SHP77 (cell line): ENCODE measurements at regions not wholly inside any gene's neighbourhood (a gene's known extent, or its start where the extent isn't known, plus 50 kb on each side); places are given as distances from the start of the nearest gene placed in this dataset.
"Not testable (repeated sequence)": the region's sequence is repeated elsewhere in the genome, so short reads cannot be mapped to it uniquely, and the experiment has no call there.

ENCODE experiments used
- DNase-seq, 2 experiments: peaks; one replicate each; lab custom pipeline; 2025; lab: John Stamatoyannopoulos, UW

- DNase-seq, result not testable (repeated sequence)
These were observed 417.6 kb upstream of the RUNX1 start for GRCh38 chr21:35466681-35467080.

- DNase-seq, result no peak
These were observed 416.6 kb upstream of the RUNX1 start for GRCh38 chr21:35465741-35466140.

DNA sequence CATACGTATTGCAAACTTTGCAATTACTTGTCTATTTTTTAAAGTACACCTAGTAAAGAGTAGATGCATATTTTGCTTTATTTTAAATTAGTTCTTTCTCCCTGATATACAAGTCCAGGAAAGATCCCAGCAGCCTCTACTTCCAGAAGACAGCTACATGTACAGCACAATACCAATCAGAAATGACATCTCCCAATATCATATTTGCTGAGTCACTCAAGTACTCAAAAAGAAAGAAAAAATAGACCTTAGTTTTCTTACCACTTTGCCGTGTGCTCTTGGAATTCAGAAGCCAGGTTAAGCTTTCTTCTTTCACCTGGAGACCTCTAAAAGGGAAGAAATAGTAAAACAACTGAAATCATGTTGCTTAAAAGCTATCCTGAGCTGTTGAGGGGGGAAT is 412.6 kb upstream of the RUNX1 start:
- DNase-seq, result no peak

GRCh38 chr21:35460441-35460840 is 411.3 kb upstream of the RUNX1 start:
- no peak for DNase-seq

DNA sequence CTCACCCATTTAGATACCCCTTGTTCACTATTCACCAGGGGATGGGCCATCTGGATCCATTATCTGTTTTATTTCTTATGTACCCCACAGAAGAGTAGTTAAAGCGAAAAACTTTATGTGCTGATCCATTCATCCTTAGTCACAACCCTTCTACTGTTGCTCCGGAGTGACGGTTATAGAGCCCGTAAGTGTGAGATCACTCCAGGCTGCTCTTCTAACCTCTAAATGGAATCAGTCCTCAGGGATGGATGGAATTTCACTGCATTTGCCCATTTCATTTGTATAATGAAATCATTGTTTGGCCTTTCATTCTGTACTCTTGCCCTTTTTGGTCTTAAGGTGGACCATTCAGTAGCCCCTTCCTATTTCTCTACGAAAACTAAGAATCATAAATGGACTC is 409.3 kb upstream of the RUNX1 start:
- no peak for DNase-seq

GRCh38 chr21:35457097-35457804 is 408.1 kb upstream of the RUNX1 start:
- no peak for DNase-seq

DNA sequence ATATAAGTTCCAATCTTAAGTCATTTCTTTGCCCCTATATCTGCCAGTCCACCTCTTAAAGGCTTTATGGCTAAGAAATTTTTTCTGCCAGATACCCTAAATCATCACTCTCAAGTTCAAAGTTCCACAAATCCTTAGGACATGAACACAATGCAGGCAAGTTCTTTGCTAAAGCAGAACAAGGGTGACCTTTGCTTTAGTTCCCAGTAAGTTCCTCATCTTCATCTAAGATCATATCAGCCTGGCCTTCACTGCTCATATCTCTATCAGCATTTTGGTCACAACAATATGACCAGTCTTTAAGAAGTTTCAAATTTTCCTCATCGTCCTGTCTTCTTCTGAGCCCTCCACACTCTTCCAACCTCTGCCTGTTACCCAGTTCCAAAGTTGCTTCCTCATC is 402.2 kb upstream of the RUNX1 start:
- DNase-seq, result no peak

DNA sequence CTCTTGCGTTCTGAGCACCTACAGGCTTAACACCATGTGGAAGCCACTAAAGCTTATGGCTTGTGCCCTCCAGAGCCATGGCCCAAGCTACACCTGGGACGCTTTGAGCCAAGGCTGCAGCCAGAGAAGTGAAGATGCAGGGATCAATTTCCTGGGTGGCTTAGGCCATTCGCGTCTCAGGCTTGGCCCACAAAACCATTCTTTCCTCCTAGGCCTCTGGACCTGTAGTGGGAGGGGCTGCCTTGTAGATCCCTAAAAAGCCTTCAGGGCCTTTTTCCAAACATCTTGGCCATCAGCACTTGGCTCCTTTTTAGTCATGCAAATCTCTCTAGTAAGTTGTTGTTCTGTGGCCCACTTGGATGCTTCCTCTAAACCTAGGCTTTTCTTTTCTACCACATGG is 401.7 kb upstream of the RUNX1 start:
- no peak for DNase-seq

- DNase-seq, result no peak
These were observed 400.7 kb upstream of the RUNX1 start for GRCh38 chr21:35449846-35450245.

GRCh38 chr21:35448876-35449599 is 399.9 kb upstream of the RUNX1 start:
- DNase-seq, result no peak

GRCh38 chr21:35444391-35444790 is 395.3 kb upstream of the RUNX1 start:
- DNase-seq, result no peak

DNA sequence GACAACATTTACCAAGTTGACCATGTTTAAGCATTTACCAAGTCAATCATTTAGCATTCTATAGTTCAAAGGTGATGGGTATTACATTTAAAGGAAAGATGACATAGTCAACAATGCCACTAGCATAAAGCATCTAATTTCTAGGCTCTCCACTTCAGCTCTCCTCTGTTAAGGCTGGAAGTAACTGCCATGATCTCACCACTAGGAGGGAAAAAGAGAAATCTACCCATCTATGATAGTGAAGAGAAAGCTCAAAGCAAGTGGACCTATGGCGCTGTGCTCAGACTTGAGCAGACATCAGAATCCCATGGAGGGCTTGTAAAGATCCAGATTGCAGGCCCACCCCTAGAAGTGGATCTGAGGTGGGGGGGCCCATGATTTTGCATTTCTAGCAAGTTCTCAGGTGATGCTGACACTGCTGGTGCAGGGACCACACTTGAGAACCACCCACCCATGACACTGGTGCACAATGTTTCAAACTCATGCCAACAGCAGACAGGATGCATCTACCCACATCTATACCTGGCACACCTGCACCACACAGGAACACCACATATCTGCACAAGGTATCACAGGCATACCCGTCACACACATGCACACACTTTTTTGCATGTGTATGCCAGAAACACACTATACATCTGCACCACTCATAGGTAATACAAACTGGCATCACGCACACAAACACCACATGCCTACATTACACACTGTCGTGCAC is 392.9 kb upstream of the RUNX1 start:
- DNase-seq, result no peak

- no peak for DNase-seq
These were observed 389.7 kb upstream of the RUNX1 start for GRCh38 chr21:35438643-35439404.

- DNase-seq, result no peak
These were observed 388.8 kb upstream of the RUNX1 start for GRCh38 chr21:35437941-35438340.

DNA sequence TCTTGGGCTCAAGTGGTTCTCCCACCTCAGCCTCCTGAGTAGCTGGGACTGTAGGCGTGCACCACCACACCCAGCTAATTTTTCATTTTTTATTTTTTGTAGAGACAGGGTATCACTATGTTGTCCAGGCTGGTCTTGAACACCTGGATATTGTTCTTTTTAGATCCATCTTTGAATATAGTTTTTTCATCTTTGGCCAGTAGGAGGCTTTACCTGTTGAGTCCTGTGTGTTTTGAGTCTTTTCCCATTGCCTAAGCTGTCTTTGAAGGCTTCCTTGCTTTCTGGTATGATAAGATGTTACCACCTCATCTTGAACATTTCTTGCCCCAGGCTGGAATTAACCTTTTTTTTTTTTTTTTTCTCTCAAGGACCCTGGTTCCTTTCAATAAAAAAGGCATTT is 387.8 kb upstream of the RUNX1 start:
- no peak for DNase-seq

- DNase-seq, result not testable (repeated sequence)
These were observed 383.5 kb upstream of the RUNX1 start for GRCh38 chr21:35432601-35433000.

GRCh38 chr21:35430260-35430659 is 381.2 kb upstream of the RUNX1 start:
- no peak for DNase-seq

DNA sequence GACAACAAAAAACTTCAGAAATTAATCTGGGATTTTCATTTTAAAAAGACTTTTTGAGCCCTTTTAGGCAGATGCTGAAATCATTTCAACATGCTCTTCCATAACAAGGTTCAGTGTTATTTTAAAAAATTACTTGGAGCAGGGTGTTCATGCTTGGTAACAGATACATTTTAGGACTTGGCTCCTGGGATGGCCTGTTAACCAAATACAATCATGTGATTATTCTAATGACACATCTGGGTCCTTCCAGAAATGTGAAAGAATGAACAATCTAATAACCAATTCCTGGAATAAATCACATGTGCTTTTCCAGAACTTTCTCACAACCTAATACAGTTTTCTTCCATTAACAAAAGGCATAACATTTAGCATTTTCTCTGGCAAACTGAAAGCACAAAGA is 379.8 kb upstream of the RUNX1 start:
- DNase-seq, result no peak

DNA sequence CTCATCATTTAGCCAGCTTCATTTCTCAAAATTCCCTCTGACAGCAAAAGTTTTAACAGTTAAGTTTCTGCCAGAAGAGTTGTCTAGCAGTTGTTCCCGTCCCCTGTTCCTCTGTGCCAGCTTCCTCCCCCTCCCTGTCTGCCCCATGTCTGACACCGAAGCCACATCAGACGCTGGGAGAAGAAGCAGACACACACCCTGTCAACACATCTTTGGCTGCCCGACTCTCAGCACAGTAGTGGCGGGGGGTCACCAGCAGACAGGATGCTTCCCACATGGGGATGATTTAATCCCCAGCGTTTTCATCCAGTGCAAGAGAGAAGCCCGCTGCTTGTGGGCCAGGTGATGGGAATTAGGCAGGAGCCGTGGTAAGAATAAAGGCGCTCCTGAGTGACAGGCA is 379.4 kb upstream of the RUNX1 start:
- DNase-seq, result no peak

- DNase-seq, result no peak
These were observed 378.9 kb upstream of the RUNX1 start for GRCh38 chr21:35428001-35428320.

- DNase-seq, result no peak
These were observed 378.4 kb upstream of the RUNX1 start for GRCh38 chr21:35427320-35428000.

DNA sequence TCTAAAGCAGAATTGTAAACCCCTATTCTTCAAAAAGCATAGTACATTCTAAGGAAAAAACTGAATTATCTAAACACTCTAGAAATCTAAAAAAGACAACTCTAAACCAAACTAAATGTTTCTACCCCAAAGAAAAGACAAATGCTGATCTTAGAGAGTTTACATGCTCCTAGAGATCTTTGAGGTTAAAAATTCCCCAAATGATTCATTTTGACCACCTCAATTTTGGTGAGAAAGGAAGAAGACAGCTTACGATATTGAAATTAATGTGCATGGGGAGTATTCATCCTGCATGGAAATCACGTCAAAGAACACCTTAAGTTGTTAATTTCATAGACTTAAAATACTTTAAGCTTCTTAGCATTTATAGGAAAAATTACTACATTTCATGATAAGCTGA is 377.8 kb upstream of the RUNX1 start:
- DNase-seq, result no peak
